ENCODE measurements at regions not wholly inside any gene's neighbourhood (a gene's known extent, or its start where the extent isn't known, plus 50 kb on each side); places are given as distances from the start of the nearest gene placed in this dataset.

DNA sequence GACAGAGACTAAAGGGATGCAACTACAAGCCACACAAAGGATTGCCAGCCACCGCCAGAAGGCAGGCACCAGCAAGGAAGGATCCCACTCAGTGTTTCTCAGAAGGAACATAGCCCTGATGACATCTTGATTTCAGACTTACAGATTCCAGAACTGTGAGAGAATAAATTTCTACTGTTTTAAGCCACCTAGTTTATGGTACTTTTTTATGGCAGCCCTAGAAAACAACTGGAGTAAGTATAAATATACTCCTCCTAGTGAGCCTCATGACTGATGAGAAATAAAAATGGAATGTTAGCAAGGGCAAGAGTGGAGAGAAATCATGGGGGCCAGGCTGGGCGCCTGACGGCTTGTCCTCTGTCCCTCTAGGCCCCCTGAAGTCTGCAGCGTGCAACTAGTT, 307.3 kb downstream of the PIK3R1 start:
- H3K4me2 ChIP-seq (ENCODE audit: insufficient read depth, low read length), result no peak overlapping the region
- H4K20me1 ChIP-seq (ENCODE audit: insufficient read depth, low read length), result no peaks in the 10 kb centered on the region
- H3K4me3 ChIP-seq (ENCODE audit: low read depth in 1 of 2, low read length in 2 of 2), result no peak overlapping the region
- DNase-seq (no peak), ATAC-seq (ENCODE audit: insufficient read depth, low read depth) (no peak)
- no peak overlapping the region for H3K9ac ChIP-seq (ENCODE audit: low read depth, low read length)
- peaks cover 4% of the 10 kb centered on the region for H3K9me3 ChIP-seq (ENCODE audit: insufficient read depth, low read length, severe bottlenecking)
- H3K27me3 ChIP-seq (ENCODE audit: insufficient read depth, low read length, poor library complexity), result no peaks in the 10 kb centered on the region
- TF ChIP-seq, protein P1, sequence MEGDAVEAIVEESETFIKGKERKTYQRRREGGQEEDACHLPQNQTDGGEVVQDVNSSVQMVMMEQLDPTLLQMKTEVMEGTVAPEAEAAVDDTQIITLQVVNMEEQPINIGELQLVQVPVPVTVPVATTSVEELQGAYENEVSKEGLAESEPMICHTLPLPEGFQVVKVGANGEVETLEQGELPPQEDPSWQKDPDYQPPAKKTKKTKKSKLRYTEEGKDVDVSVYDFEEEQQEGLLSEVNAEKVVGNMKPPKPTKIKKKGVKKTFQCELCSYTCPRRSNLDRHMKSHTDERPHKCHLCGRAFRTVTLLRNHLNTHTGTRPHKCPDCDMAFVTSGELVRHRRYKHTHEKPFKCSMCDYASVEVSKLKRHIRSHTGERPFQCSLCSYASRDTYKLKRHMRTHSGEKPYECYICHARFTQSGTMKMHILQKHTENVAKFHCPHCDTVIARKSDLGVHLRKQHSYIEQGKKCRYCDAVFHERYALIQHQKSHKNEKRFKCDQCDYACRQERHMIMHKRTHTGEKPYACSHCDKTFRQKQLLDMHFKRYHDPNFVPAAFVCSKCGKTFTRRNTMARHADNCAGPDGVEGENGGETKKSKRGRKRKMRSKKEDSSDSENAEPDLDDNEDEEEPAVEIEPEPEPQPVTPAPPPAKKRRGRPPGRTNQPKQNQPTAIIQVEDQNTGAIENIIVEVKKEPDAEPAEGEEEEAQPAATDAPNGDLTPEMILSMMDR (IDR thresholded peaks at IDR 0.05; ENCODE audit: borderline replicate concordance, extremely low read depth, low read length, poor library complexity, severe bottlenecking), result no peak
- TF ChIP-seq EZH2 (IDR thresholded peaks at IDR 0.05; ENCODE audit: borderline replicate concordance, low read depth, low read length, severe bottlenecking), result no peak
- no peak overlapping the region for H2AFZ ChIP-seq (ENCODE audit: low read depth, low read length)
- no peaks in the 10 kb centered on the region for H3K4me1 ChIP-seq (ENCODE audit: insufficient read depth, low read length)
- H3K36me3 ChIP-seq (ENCODE audit: insufficient read depth, low read length), result no peaks in the 10 kb centered on the region
- H3K79me2 ChIP-seq (ENCODE audit: insufficient read depth, low read length), result no peaks in the 10 kb centered on the region
- no peak overlapping the region for H3K27ac ChIP-seq (ENCODE audit: low read length)

DNA sequence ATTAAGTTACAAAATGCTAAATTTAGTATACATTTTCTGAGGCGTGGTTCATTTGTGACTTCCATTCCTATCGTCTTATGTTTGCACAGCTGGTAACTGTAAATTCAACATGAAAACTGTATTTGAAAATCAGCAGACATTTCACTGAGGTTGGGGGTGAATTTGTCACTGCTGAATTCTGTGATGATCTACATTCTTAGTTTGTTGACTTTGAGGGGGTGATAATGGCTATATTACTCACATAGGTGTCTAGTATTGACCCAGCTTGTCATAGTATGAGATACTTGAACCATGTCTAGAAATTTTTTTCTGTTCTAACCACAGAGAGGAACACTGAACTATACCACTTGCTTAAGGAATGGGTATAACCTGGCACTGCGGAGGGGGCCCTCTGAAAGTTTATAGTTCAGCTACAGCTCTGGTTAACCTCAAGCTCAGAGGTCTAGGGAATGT, 313.3 kb downstream of the PIK3R1 start:
- no peak overlapping the region for H2AFZ ChIP-seq (ENCODE audit: low read depth, low read length)
- no peaks in the 10 kb centered on the region for H3K79me2 ChIP-seq (ENCODE audit: insufficient read depth, low read length)
- H3K27ac ChIP-seq (ENCODE audit: low read length), result no peak overlapping the region
- no peaks in the 10 kb centered on the region for H3K4me1 ChIP-seq (ENCODE audit: insufficient read depth, low read length)
- H3K36me3 ChIP-seq (ENCODE audit: insufficient read depth, low read length), result no peaks in the 10 kb centered on the region
- no peak overlapping the region for H3K4me2 ChIP-seq (ENCODE audit: insufficient read depth, low read length)
- H3K9ac ChIP-seq (ENCODE audit: low read depth, low read length), result no peak overlapping the region
- DNase-seq (no peak), ATAC-seq (ENCODE audit: insufficient read depth, low read depth) (no peak)
- H3K27me3 ChIP-seq (ENCODE audit: insufficient read depth, low read length, poor library complexity), result no peaks in the 10 kb centered on the region
- H4K20me1 ChIP-seq (ENCODE audit: insufficient read depth, low read length), result no peaks in the 10 kb centered on the region
- TF ChIP-seq, protein P1 (IDR thresholded peaks at IDR 0.05; ENCODE audit: borderline replicate concordance, extremely low read depth, low read length, poor library complexity, severe bottlenecking), result no peak
- TF ChIP-seq EZH2 (IDR thresholded peaks at IDR 0.05; ENCODE audit: borderline replicate concordance, low read depth, low read length, severe bottlenecking), result no peak
- H3K9me3 ChIP-seq (ENCODE audit: insufficient read depth, low read length, severe bottlenecking), result peaks cover 8% of the 10 kb centered on the region
- no peak overlapping the region for H3K4me3 ChIP-seq (ENCODE audit: low read depth in 1 of 2, low read length in 2 of 2)

DNA sequence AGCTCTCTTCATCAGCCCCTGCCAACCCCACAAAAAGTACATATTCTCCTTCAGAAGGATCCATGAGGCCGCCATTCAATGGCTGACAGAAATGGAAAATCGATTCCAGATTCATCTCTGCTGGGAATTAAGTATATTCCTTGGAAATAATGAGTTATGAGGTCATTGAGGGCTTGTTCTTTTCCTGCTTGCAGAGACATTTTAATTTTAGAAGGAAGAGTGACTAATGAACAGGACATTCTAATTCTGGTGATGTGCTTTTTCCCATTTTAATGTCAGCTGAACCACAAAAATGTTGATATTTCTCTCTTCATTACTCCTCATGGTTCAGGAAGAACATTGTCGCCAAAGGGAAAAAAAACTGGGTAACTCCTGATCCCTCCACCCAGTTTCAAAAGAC, 314.0 kb downstream of the PIK3R1 start:
- H3K4me2 ChIP-seq (ENCODE audit: insufficient read depth, low read length), result no peak overlapping the region
- no peaks in the 10 kb centered on the region for H3K4me1 ChIP-seq (ENCODE audit: insufficient read depth, low read length)
- H3K4me3 ChIP-seq (ENCODE audit: low read depth in 1 of 2, low read length in 2 of 2), result no peak overlapping the region
- no peaks in the 10 kb centered on the region for H3K27me3 ChIP-seq (ENCODE audit: insufficient read depth, low read length, poor library complexity)
- no peaks in the 10 kb centered on the region for H3K36me3 ChIP-seq (ENCODE audit: insufficient read depth, low read length)
- H3K9ac ChIP-seq (ENCODE audit: low read depth, low read length), result no peak overlapping the region
- ATAC-seq (ENCODE audit: insufficient read depth, low read depth) (no peak), DNase-seq (no peak)
- H2AFZ ChIP-seq (ENCODE audit: low read depth, low read length), result no peak overlapping the region
- no peak overlapping the region for H3K27ac ChIP-seq (ENCODE audit: low read length)
- H3K9me3 ChIP-seq (ENCODE audit: insufficient read depth, low read length, severe bottlenecking), result peaks cover 8% of the 10 kb centered on the region
- H4K20me1 ChIP-seq (ENCODE audit: insufficient read depth, low read length), result no peaks in the 10 kb centered on the region
- no peak for TF ChIP-seq EZH2 (IDR thresholded peaks at IDR 0.05; ENCODE audit: borderline replicate concordance, low read depth, low read length, severe bottlenecking)
- TF ChIP-seq, protein P1 (IDR thresholded peaks at IDR 0.05; ENCODE audit: borderline replicate concordance, extremely low read depth, low read length, poor library complexity, severe bottlenecking), result no peak
- H3K79me2 ChIP-seq (ENCODE audit: insufficient read depth, low read length), result no peaks in the 10 kb centered on the region

DNA sequence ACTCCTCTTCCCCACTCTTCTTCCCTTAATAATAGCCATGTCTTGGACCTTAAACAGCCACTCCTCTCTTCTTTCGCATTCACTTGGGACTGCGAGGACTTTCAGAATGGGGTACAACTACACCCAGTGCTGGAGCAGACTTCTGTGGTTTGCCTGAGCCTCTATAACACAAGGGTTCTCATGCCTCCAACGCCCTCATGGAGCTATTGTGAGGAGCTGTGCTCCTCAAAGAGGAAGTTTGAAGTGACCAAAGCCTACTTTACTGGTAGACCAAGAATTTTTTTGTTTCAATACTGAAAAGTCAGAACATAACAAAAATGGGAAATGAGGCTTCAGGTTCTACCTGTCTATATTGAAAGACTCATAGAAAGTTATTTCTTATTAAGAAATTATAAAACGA, 316.4 kb downstream of the PIK3R1 start:
- Histone ChIP-seq H3K79me2 (ENCODE audit: insufficient read depth, low read length) (no peaks in the 10 kb centered on the region), H3K36me3 (ENCODE audit: insufficient read depth, low read length) (no peaks in the 10 kb centered on the region), H3K9ac (ENCODE audit: low read depth, low read length) (no peak overlapping the region), H3K27me3 (ENCODE audit: insufficient read depth, low read length, poor library complexity) (no peaks in the 10 kb centered on the region), H3K4me3 (ENCODE audit: low read depth in 1 of 2, low read length in 2 of 2) (no peak overlapping the region), H3K4me1 (ENCODE audit: insufficient read depth, low read length) (no peaks in the 10 kb centered on the region), H3K9me3 (ENCODE audit: insufficient read depth, low read length, severe bottlenecking) (peaks cover 8% of the 10 kb centered on the region), H4K20me1 (ENCODE audit: insufficient read depth, low read length) (no peaks in the 10 kb centered on the region), H3K27ac (ENCODE audit: low read length) (no peak overlapping the region), H2AFZ (ENCODE audit: low read depth, low read length) (no peak overlapping the region), H3K4me2 (ENCODE audit: insufficient read depth, low read length) (no peak overlapping the region)
- ATAC-seq (ENCODE audit: insufficient read depth, low read depth) (no peak), DNase-seq (no peak)
- TF ChIP-seq EZH2 (IDR thresholded peaks at IDR 0.05; ENCODE audit: borderline replicate concordance, low read depth, low read length, severe bottlenecking), result no peak
- TF ChIP-seq, protein P1 (IDR thresholded peaks at IDR 0.05; ENCODE audit: borderline replicate concordance, extremely low read depth, low read length, poor library complexity, severe bottlenecking), result no peak

Measured in DND-41 (cell line).